ENCODE measurements at regions not wholly inside any gene's neighbourhood (a gene's known extent, or its start where the extent isn't known, plus 50 kb on each side); places are given as distances from the start of the nearest gene placed in this dataset.

- TF ChIP-seq CTCF (IDR thresholded peaks at IDR 0.05) (no peak), POLR2A (IDR thresholded peaks at IDR 0.05) (no peak), EP300 (IDR thresholded peaks at IDR 0.05; ENCODE audit: low read depth) (no peak)
Observed at GRCh38 chr15:81781395-81781794, 264.4 kb downstream of the MEX3B start.

Measured in transverse colon (tissue), 3 donors.